Neural progenitor cell (in vitro differentiated cells): ENCODE measurements at regions not wholly inside any gene's neighbourhood (a gene's known extent, or its start where the extent isn't known, plus 50 kb on each side); places are given as distances from the start of the nearest gene placed in this dataset.

Experiments used
- EZH2 ChIP-seq: fragments of 200-600 bp; sonication (generic); IDR thresholded peaks from 2 replicates; pipeline ENCODE4 v1.6.1; 2017; ENCODE audit warnings: antibody characterized with exemption, mild to moderate bottlenecking, moderate library complexity
- TF ChIP-seq, protein P1 (sequence below): fragments of 200-600 bp; sonication (generic); IDR thresholded peaks from 2 replicates; pipeline ENCODE4 v1.5.1; 2017; ENCODE audit warnings: antibody characterized with exemption, mild to moderate bottlenecking

DNA sequence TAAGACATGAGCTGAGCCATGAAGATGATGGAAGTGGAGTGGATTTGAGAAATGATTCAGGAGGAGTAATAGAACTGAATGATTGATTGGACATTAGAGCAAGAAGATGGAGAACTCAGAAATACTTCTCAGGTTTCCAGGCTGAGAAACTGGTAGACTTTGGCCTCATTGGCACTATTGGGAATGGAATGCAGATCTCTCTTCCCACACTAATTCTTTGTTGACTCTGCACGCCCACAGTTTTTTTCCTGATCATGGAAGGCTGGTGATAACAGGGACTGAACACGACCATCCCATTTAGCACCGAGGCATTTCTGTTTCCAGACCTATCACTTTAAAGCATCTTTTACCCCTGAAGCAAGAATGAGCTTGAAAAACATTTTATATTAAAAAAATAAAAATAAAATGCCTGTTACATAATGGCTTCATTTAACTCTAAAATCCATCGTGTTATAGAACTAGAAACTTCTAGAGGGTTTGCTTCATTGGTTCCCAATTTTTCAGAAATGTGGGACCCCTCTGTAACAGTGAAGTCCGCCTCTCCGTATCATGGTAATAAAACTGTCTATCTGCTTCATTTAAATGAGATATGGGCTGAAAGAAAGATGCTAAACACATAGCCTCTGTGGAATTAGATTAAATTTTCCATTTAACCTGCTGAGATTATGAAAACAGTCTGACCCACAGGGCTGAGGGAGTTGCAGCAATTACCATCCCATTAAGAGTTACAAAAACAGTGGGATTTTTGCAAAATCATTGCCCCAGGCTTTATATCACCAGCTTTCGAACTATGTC, 562.0 kb upstream of the CFAP20DC start:
- no peak for TF ChIP-seq EZH2
- TF ChIP-seq, protein P1, sequence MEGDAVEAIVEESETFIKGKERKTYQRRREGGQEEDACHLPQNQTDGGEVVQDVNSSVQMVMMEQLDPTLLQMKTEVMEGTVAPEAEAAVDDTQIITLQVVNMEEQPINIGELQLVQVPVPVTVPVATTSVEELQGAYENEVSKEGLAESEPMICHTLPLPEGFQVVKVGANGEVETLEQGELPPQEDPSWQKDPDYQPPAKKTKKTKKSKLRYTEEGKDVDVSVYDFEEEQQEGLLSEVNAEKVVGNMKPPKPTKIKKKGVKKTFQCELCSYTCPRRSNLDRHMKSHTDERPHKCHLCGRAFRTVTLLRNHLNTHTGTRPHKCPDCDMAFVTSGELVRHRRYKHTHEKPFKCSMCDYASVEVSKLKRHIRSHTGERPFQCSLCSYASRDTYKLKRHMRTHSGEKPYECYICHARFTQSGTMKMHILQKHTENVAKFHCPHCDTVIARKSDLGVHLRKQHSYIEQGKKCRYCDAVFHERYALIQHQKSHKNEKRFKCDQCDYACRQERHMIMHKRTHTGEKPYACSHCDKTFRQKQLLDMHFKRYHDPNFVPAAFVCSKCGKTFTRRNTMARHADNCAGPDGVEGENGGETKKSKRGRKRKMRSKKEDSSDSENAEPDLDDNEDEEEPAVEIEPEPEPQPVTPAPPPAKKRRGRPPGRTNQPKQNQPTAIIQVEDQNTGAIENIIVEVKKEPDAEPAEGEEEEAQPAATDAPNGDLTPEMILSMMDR, result no peak
